Tibial nerve (tissue), 4 donors: ENCODE measurements at regions not wholly inside any gene's neighbourhood (a gene's known extent, or its start where the extent isn't known, plus 50 kb on each side); places are given as distances from the start of the nearest gene placed in this dataset.

Experiments
- EP300 ChIP-seq, 2 donors: sonication (generic); formaldehyde crosslinking; IDR thresholded peaks; one replicate each; pipeline ENCODE4 v1.6.1; 2017; ENCODE audit warnings: antibody characterized with exemption in 2 of 2, mild to moderate bottlenecking in 1 of 2
- POLR2A ChIP-seq, 2 donors: fragments of 450-650 bp; IDR thresholded peaks; one replicate each; pipeline ENCODE4 v1.6.1; 2017; ENCODE audit warnings: antibody characterized with exemption in 2 of 2, mild to moderate bottlenecking in 2 of 2, moderate library complexity in 2 of 2
- TF ChIP-seq, protein P1 (sequence below), 5 experiments: fragments of 200-600 bp in 3 of 5; fragments of 450-650 bp in 2 of 5; sonication (generic) in 3 of 5; IDR thresholded peaks; one replicate each; pipeline ENCODE4 v1.5.1; 2016 to 2019; ENCODE audit warnings: antibody characterized with exemption in 5 of 5, mild to moderate bottlenecking in 3 of 5, moderate library complexity in 2 of 5

DNA sequence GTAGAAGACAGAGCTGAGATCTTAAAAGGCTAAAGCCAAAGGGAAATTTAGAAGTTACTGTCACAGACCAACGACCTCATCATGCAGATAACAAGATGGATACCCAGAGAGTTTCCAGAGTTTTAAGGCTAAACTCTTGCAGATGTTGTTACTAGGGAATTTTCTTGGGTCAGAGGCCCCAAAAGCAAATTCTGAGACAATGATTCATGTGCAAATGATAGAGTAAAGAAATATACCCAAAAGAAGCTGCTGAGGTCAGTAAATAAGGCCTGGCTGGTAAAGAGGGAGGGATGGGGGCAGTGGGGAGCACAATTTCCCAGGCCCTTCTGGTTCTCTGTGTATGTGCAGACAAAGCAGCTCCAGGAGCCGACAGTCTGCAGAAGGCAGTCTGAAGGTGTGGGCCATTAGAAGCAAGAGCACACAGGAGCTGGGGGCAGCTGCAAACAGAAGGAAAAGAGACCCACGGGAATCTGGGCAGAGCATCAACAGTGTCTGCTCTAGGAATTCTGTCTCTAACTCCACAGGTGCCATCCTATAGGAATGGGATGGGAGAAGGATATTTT is 330.8 kb downstream of the TBC1D4 start:
- TF ChIP-seq, protein P1, sequence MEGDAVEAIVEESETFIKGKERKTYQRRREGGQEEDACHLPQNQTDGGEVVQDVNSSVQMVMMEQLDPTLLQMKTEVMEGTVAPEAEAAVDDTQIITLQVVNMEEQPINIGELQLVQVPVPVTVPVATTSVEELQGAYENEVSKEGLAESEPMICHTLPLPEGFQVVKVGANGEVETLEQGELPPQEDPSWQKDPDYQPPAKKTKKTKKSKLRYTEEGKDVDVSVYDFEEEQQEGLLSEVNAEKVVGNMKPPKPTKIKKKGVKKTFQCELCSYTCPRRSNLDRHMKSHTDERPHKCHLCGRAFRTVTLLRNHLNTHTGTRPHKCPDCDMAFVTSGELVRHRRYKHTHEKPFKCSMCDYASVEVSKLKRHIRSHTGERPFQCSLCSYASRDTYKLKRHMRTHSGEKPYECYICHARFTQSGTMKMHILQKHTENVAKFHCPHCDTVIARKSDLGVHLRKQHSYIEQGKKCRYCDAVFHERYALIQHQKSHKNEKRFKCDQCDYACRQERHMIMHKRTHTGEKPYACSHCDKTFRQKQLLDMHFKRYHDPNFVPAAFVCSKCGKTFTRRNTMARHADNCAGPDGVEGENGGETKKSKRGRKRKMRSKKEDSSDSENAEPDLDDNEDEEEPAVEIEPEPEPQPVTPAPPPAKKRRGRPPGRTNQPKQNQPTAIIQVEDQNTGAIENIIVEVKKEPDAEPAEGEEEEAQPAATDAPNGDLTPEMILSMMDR (IDR thresholded peaks at IDR 0.05), result no peak
- no peak for TF ChIP-seq EP300 (IDR thresholded peaks at IDR 0.05)
- TF ChIP-seq POLR2A (IDR thresholded peaks at IDR 0.05), result no peak
